NB4 (cell line): ENCODE measurements at regions not wholly inside any gene's neighbourhood (a gene's known extent, or its start where the extent isn't known, plus 50 kb on each side); places are given as distances from the start of the nearest gene placed in this dataset.

Source experiments
- MYC ChIP-seq: IDR thresholded peaks from 2 replicates; pipeline ENCODE4 v1.6.1; 2011; ENCODE audit warnings: low read depth, low read length
- POLR2A ChIP-seq: IDR thresholded peaks from 2 replicates; pipeline ENCODE4 v1.6.1; 2011; ENCODE audit warnings: mild to moderate bottlenecking; ENCODE audit not compliant: insufficient read length; ENCODE audit errors: extremely low read depth
- TF ChIP-seq, protein P1 (sequence below): IDR thresholded peaks from one replicate; pipeline ENCODE4 v1.5.1; 2012; ENCODE audit warnings: low read depth, low read length
- TF ChIP-seq, protein P2 (sequence below): IDR thresholded peaks from 2 replicates; pipeline ENCODE4 v1.6.1; 2011; ENCODE audit warnings: low read depth, low read length

DNA sequence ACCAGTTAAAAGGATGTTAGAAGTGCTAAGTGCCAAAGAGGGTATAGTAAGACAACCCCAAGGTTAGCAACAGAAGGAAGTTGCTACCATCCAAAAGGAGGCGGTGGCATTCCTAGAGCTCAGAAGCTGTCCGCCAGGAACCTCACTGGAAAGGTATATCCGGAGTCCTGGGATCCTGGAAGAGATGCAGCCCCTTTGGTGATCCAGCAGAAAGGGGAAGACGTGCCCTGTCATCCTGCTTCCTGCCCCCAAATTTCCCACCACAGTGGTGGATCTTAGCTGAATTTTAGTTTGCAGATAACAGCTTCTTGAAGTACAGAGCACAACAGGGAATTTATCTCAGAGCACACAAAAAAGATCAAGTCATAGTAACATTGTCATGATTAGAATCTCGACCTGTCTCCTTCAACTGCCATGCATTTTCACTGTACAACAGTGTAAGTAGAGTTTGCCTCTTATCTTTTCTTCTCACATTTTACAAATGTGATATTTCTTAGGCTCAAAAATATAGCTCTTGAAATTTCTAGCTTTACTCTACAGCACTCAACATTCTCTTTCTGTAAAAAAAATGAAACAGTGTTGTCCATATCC lies 526.3 kb downstream of the SOX5 start:
- TF ChIP-seq, protein P1, sequence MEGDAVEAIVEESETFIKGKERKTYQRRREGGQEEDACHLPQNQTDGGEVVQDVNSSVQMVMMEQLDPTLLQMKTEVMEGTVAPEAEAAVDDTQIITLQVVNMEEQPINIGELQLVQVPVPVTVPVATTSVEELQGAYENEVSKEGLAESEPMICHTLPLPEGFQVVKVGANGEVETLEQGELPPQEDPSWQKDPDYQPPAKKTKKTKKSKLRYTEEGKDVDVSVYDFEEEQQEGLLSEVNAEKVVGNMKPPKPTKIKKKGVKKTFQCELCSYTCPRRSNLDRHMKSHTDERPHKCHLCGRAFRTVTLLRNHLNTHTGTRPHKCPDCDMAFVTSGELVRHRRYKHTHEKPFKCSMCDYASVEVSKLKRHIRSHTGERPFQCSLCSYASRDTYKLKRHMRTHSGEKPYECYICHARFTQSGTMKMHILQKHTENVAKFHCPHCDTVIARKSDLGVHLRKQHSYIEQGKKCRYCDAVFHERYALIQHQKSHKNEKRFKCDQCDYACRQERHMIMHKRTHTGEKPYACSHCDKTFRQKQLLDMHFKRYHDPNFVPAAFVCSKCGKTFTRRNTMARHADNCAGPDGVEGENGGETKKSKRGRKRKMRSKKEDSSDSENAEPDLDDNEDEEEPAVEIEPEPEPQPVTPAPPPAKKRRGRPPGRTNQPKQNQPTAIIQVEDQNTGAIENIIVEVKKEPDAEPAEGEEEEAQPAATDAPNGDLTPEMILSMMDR: no peak
- TF ChIP-seq, protein P2, sequence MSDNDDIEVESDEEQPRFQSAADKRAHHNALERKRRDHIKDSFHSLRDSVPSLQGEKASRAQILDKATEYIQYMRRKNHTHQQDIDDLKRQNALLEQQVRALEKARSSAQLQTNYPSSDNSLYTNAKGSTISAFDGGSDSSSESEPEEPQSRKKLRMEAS: no peak
- TF ChIP-seq POLR2A: no peak
- TF ChIP-seq MYC: no peak
